ENCODE measurements at regions not wholly inside any gene's neighbourhood (a gene's known extent, or its start where the extent isn't known, plus 50 kb on each side); places are given as distances from the start of the nearest gene placed in this dataset.

GRCh38 chr1:58316141-58316540, 230.4 kb downstream of the OMA1 start:
- Histone ChIP-seq H3K4me1 (ENCODE audit: control insufficient read depth, insufficient read depth, low read length) (no peaks in the 10 kb centered on the region), H3K27ac (ENCODE audit: low read length) (no peak overlapping the region), H3K9me3 (replicated peaks; ENCODE audit: control insufficient read depth, low read depth, low read length) (no peaks in the 10 kb centered on the region), H3K4me3 (ENCODE audit: low read length) (no peak overlapping the region), H3K36me3 (ENCODE audit: control insufficient read depth, insufficient read depth, low read length) (no peaks in the 10 kb centered on the region), H3K27me3 (ENCODE audit: control insufficient read depth, insufficient read depth, low read length) (no peaks in the 10 kb centered on the region)
- no peak for DNase-seq

- DNase-seq = no peak
- Histone ChIP-seq H3K4me3 (ENCODE audit: low read length) (no peak overlapping the region), H3K9me3 (replicated peaks; ENCODE audit: control insufficient read depth, low read depth, low read length) (no peaks in the 10 kb centered on the region), H3K4me1 (ENCODE audit: control insufficient read depth, insufficient read depth, low read length) (no peaks in the 10 kb centered on the region), H3K27me3 (ENCODE audit: control insufficient read depth, insufficient read depth, low read length) (no peaks in the 10 kb centered on the region), H3K27ac (ENCODE audit: low read length) (no peak overlapping the region), H3K36me3 (ENCODE audit: control insufficient read depth, insufficient read depth, low read length) (no peaks in the 10 kb centered on the region)
These were observed 233.5 kb downstream of the OMA1 start for GRCh38 chr1:58312971-58313563.

- Histone ChIP-seq H3K27me3 (ENCODE audit: control insufficient read depth, insufficient read depth, low read length) (no peaks in the 10 kb centered on the region), H3K9me3 (replicated peaks; ENCODE audit: control insufficient read depth, low read depth, low read length) (no peaks in the 10 kb centered on the region), H3K4me3 (ENCODE audit: low read length) (no peak overlapping the region), H3K27ac (ENCODE audit: low read length) (no peak overlapping the region), H3K36me3 (ENCODE audit: control insufficient read depth, insufficient read depth, low read length) (no peaks in the 10 kb centered on the region), H3K4me1 (ENCODE audit: control insufficient read depth, insufficient read depth, low read length) (no peaks in the 10 kb centered on the region)
- 64% methylated on average over 3 of the region's 4 CpGs for WGBS (ENCODE audit: insufficient coverage)
- no peak for DNase-seq
These were observed 234.1 kb downstream of the OMA1 start for GRCh38 chr1:58312461-58312860.

GRCh38 chr1:58310881-58311280, 235.6 kb downstream of the OMA1 start:
- no peak for DNase-seq
- WGBS (ENCODE audit: insufficient coverage) = 79% methylated on average over 1 of the region's 1 CpG
- no peaks in the 10 kb centered on the region for H3K9me3 ChIP-seq (replicated peaks; ENCODE audit: control insufficient read depth, low read depth, low read length)

GRCh38 chr1:58310469-58310868, 236.1 kb downstream of the OMA1 start:
- Histone ChIP-seq H3K4me3 (ENCODE audit: low read length) (no peak overlapping the region), H3K27me3 (ENCODE audit: control insufficient read depth, insufficient read depth, low read length) (no peaks in the 10 kb centered on the region), H3K27ac (ENCODE audit: low read length) (no peak overlapping the region), H3K36me3 (ENCODE audit: control insufficient read depth, insufficient read depth, low read length) (no peaks in the 10 kb centered on the region), H3K9me3 (replicated peaks; ENCODE audit: control insufficient read depth, low read depth, low read length) (no peaks in the 10 kb centered on the region), H3K4me1 (ENCODE audit: control insufficient read depth, insufficient read depth, low read length) (no peaks in the 10 kb centered on the region)
- DNase-seq = no peak
- 100% methylated on average over 1 of the region's 2 CpGs for WGBS (ENCODE audit: insufficient coverage)

More at GRCh38 chr1:58310881-58311280, 235.6 kb downstream of the OMA1 start:
- no peak overlapping the region for H3K27ac ChIP-seq (ENCODE audit: low read length)
- H3K4me1 ChIP-seq (ENCODE audit: control insufficient read depth, insufficient read depth, low read length) = no peaks in the 10 kb centered on the region
- no peaks in the 10 kb centered on the region for H3K27me3 ChIP-seq (ENCODE audit: control insufficient read depth, insufficient read depth, low read length)
- H3K4me3 ChIP-seq (ENCODE audit: low read length) = no peak overlapping the region
- no peaks in the 10 kb centered on the region for H3K36me3 ChIP-seq (ENCODE audit: control insufficient read depth, insufficient read depth, low read length)

- no CpG with 5 or more reads among the region's 1 CpG for WGBS (ENCODE audit: insufficient coverage)
- Histone ChIP-seq H3K9me3 (replicated peaks; ENCODE audit: control insufficient read depth, low read depth, low read length) (no peaks in the 10 kb centered on the region), H3K36me3 (ENCODE audit: control insufficient read depth, insufficient read depth, low read length) (no peaks in the 10 kb centered on the region)
These were observed 238.3 kb downstream of the OMA1 start for GRCh38 chr1:58308206-58308605.

GRCh38 chr1:58307431-58307830, 239.1 kb downstream of the OMA1 start:
- Histone ChIP-seq H3K36me3 (ENCODE audit: control insufficient read depth, insufficient read depth, low read length) (no peaks in the 10 kb centered on the region), H3K4me1 (ENCODE audit: control insufficient read depth, insufficient read depth, low read length) (no peaks in the 10 kb centered on the region), H3K4me3 (ENCODE audit: low read length) (no peak overlapping the region), H3K27ac (ENCODE audit: low read length) (no peak overlapping the region), H3K9me3 (replicated peaks; ENCODE audit: control insufficient read depth, low read depth, low read length) (no peaks in the 10 kb centered on the region), H3K27me3 (ENCODE audit: control insufficient read depth, insufficient read depth, low read length) (no peaks in the 10 kb centered on the region)
- DNase-seq = peak; percentile 78
- no CpG with 5 or more reads among the region's 1 CpG for WGBS (ENCODE audit: insufficient coverage)

More at GRCh38 chr1:58308206-58308605, 238.3 kb downstream of the OMA1 start:
- Histone ChIP-seq H3K4me1 (ENCODE audit: control insufficient read depth, insufficient read depth, low read length) (no peaks in the 10 kb centered on the region), H3K27ac (ENCODE audit: low read length) (no peak overlapping the region), H3K27me3 (ENCODE audit: control insufficient read depth, insufficient read depth, low read length) (no peaks in the 10 kb centered on the region), H3K4me3 (ENCODE audit: low read length) (no peak overlapping the region)
- no peak for DNase-seq

GRCh38 chr1:58305622-58306021, 240.9 kb downstream of the OMA1 start:
- Histone ChIP-seq H3K4me1 (ENCODE audit: control insufficient read depth, insufficient read depth, low read length) (no peaks in the 10 kb centered on the region), H3K27ac (ENCODE audit: low read length) (no peak overlapping the region), H3K36me3 (ENCODE audit: control insufficient read depth, insufficient read depth, low read length) (no peaks in the 10 kb centered on the region), H3K4me3 (ENCODE audit: low read length) (no peak overlapping the region), H3K9me3 (replicated peaks; ENCODE audit: control insufficient read depth, low read depth, low read length) (no peaks in the 10 kb centered on the region), H3K27me3 (ENCODE audit: control insufficient read depth, insufficient read depth, low read length) (no peaks in the 10 kb centered on the region)
- DNase-seq = peak; percentile 16
- no CpG with 5 or more reads among the region's 1 CpG for WGBS (ENCODE audit: insufficient coverage)

- peak; percentile 34 for DNase-seq
- no peak overlapping the region for H3K27ac ChIP-seq (ENCODE audit: low read length)
- no peaks in the 10 kb centered on the region for H3K27me3 ChIP-seq (ENCODE audit: control insufficient read depth, insufficient read depth, low read length)
- H3K36me3 ChIP-seq (ENCODE audit: control insufficient read depth, insufficient read depth, low read length) = no peaks in the 10 kb centered on the region
- H3K4me1 ChIP-seq (ENCODE audit: control insufficient read depth, insufficient read depth, low read length) = no peaks in the 10 kb centered on the region
- 89% methylated on average over 1 of the region's 5 CpGs for WGBS (ENCODE audit: insufficient coverage)
- no peak overlapping the region for H3K4me3 ChIP-seq (ENCODE audit: low read length)
- no peaks in the 10 kb centered on the region for H3K9me3 ChIP-seq (replicated peaks; ENCODE audit: control insufficient read depth, low read depth, low read length)
These were observed 242.1 kb downstream of the OMA1 start for GRCh38 chr1:58304346-58304975.

GRCh38 chr1:58303841-58304240, 242.7 kb downstream of the OMA1 start:
- no peaks in the 10 kb centered on the region for H3K9me3 ChIP-seq (replicated peaks; ENCODE audit: control insufficient read depth, low read depth, low read length)
- no peaks in the 10 kb centered on the region for H3K4me1 ChIP-seq (ENCODE audit: control insufficient read depth, insufficient read depth, low read length)
- H3K4me3 ChIP-seq (ENCODE audit: low read length) = no peak overlapping the region
- DNase-seq = no peak
- H3K27ac ChIP-seq (ENCODE audit: low read length) = no peak overlapping the region
- H3K36me3 ChIP-seq (ENCODE audit: control insufficient read depth, insufficient read depth, low read length) = no peaks in the 10 kb centered on the region
- WGBS (ENCODE audit: insufficient coverage) = no CpG with 5 or more reads among the region's 3 CpGs
- no peaks in the 10 kb centered on the region for H3K27me3 ChIP-seq (ENCODE audit: control insufficient read depth, insufficient read depth, low read length)

GRCh38 chr1:58293388-58293787, 253.1 kb downstream of the OMA1 start:
- Histone ChIP-seq H3K36me3 (ENCODE audit: control insufficient read depth, insufficient read depth, low read length) (no peaks in the 10 kb centered on the region), H3K27me3 (ENCODE audit: control insufficient read depth, insufficient read depth, low read length) (no peaks in the 10 kb centered on the region), H3K4me1 (ENCODE audit: control insufficient read depth, insufficient read depth, low read length) (no peaks in the 10 kb centered on the region), H3K9me3 (replicated peaks; ENCODE audit: control insufficient read depth, low read depth, low read length) (no peaks in the 10 kb centered on the region), H3K4me3 (ENCODE audit: low read length) (no peak overlapping the region), H3K27ac (ENCODE audit: low read length) (no peak overlapping the region)
- no CpG with 5 or more reads among the region's 1 CpG for WGBS (ENCODE audit: insufficient coverage)
- DNase-seq = no peak
